Effector memory CD8-positive, alpha-beta T cell (primary cell): ENCODE measurements at regions not wholly inside any gene's neighbourhood (a gene's known extent, or its start where the extent isn't known, plus 50 kb on each side); places are given as distances from the start of the nearest gene placed in this dataset.

Source experiments
- ATAC-seq: fragments of 150-1000 bp; cut with Tn5 transposase; replicated peaks from 2 replicates; pipeline ENCODE4 v1.10.0; 2021; ENCODE audit warnings: mild to moderate bottlenecking, moderate library complexity
- DNase-seq, 3 experiments: peaks; one replicate each; pipeline ENCODE4 v3.0.0; 2021
- H3K27ac Mint-ChIP-seq, 2 donors: one replicate each; pipeline ENCODE4 v1.8.0; 2022; ENCODE audit warnings: mild to moderate bottlenecking in 2 of 2, mixed read lengths in 2 of 2, moderate library complexity in 2 of 2
- H3K27me3 Mint-ChIP-seq, 2 donors: one replicate each; pipeline ENCODE4 v1.8.0; 2022; ENCODE audit warnings: mixed read lengths in 2 of 2
- H3K36me3 Mint-ChIP-seq: one replicate; pipeline ENCODE4 v1.8.0; 2022; ENCODE audit warnings: mild to moderate bottlenecking, moderate library complexity, mixed read lengths; ENCODE audit not compliant: insufficient read depth
- H3K4me1 Mint-ChIP-seq, 2 donors: one replicate each; pipeline ENCODE4 v1.8.0; 2022; ENCODE audit warnings: low read depth in 2 of 2, mixed read lengths in 2 of 2
- H3K4me3 Mint-ChIP-seq, 2 donors: one replicate each; pipeline ENCODE4 v1.8.0; 2022; ENCODE audit warnings: mild to moderate bottlenecking in 2 of 2, mixed read lengths in 2 of 2, moderate library complexity in 2 of 2
- H3K9me3 Mint-ChIP-seq, 2 donors: one replicate each; pipeline ENCODE4 v1.8.0; 2022; ENCODE audit warnings: mixed read lengths in 2 of 2

- H3K9me3 Mint-ChIP-seq = no peaks in the 10 kb centered on the region
- DNase-seq (no peak), ATAC-seq (no peak)
- no peak overlapping the region for H3K27ac Mint-ChIP-seq
- peaks cover 6 to 25% of the 10 kb centered on the region in 2 donors for H3K27me3 Mint-ChIP-seq
- no peak overlapping the region for H3K4me3 Mint-ChIP-seq
- peaks cover 4% of the 10 kb centered on the region for H3K36me3 Mint-ChIP-seq
- H3K4me1 Mint-ChIP-seq = peaks cover 8 to 11% of the 10 kb centered on the region in 2 donors
These were observed 424.7 kb upstream of the MAF start for GRCh38 chr16:80025236-80025635.

- DNase-seq (no peak), ATAC-seq (no peak)
- no peaks in the 10 kb centered on the region for H3K9me3 Mint-ChIP-seq
- no peak overlapping the region for H3K27ac Mint-ChIP-seq
- H3K4me1 Mint-ChIP-seq = peaks cover 8 to 11% of the 10 kb centered on the region in 2 donors
- no peak overlapping the region for H3K4me3 Mint-ChIP-seq
- peaks cover 4% of the 10 kb centered on the region for H3K36me3 Mint-ChIP-seq
- peaks cover 2 to 26% of the 10 kb centered on the region in 2 donors for H3K27me3 Mint-ChIP-seq
These were observed 423.9 kb upstream of the MAF start for GRCh38 chr16:80024443-80024842.

- Mint-ChIP-seq H3K4me3 (no peak overlapping the region), H3K27me3 (peaks cover 0 to 25% of the 10 kb centered on the region in 2 donors), H3K36me3 (peaks cover 4% of the 10 kb centered on the region), H3K9me3 (no peaks in the 10 kb centered on the region), H3K27ac (no peak overlapping the region), H3K4me1 (peaks cover 8 to 11% of the 10 kb centered on the region in 2 donors)
- ATAC-seq (no peak), DNase-seq (no peak)
These were observed 423.3 kb upstream of the MAF start for GRCh38 chr16:80023865-80024264.

- no peak for ATAC-seq
- no peak for DNase-seq
- H3K4me1 Mint-ChIP-seq = no peaks in the 10 kb centered on the region
These were observed 418.9 kb upstream of the MAF start for GRCh38 chr16:80019395-80019794.

GRCh38 chr16:80018466-80018865 lies 417.9 kb upstream of the MAF start:
- DNase-seq (no peak), ATAC-seq (no peak)
- Mint-ChIP-seq H3K4me1 (no peaks in the 10 kb centered on the region), H3K36me3 (peaks cover 4% of the 10 kb centered on the region), H3K4me3 (no peak overlapping the region), H3K27me3 (peaks cover 5 to 26% of the 10 kb centered on the region in 2 donors), H3K27ac (no peak overlapping the region), H3K9me3 (no peaks in the 10 kb centered on the region)

More at GRCh38 chr16:80019395-80019794, 418.9 kb upstream of the MAF start:
- Mint-ChIP-seq H3K27ac (no peak overlapping the region), H3K9me3 (no peaks in the 10 kb centered on the region), H3K4me3 (no peak overlapping the region), H3K27me3 (peaks cover 5 to 21% of the 10 kb centered on the region in 2 donors), H3K36me3 (peaks cover 4% of the 10 kb centered on the region)

GRCh38 chr16:80016731-80017326 lies 416.3 kb upstream of the MAF start:
- DNase-seq (no peak), ATAC-seq (no peak)
- Mint-ChIP-seq H3K27ac (no peak overlapping the region), H3K9me3 (no peaks in the 10 kb centered on the region), H3K27me3 (peaks cover 5 to 23% of the 10 kb centered on the region in 2 donors), H3K4me1 (no peaks in the 10 kb centered on the region), H3K36me3 (no peaks in the 10 kb centered on the region), H3K4me3 (no peak overlapping the region)

- no peak for ATAC-seq
- H3K9me3 Mint-ChIP-seq = no peaks in the 10 kb centered on the region
- no peaks in the 10 kb centered on the region for H3K4me1 Mint-ChIP-seq
- no peaks in the 10 kb centered on the region for H3K36me3 Mint-ChIP-seq
- no peak overlapping the region for H3K4me3 Mint-ChIP-seq
- H3K27me3 Mint-ChIP-seq = peaks cover 8 to 21% of the 10 kb centered on the region in 2 donors
- H3K27ac Mint-ChIP-seq = no peak overlapping the region
- no peak for DNase-seq
These were observed 415.0 kb upstream of the MAF start for GRCh38 chr16:80015566-80015965.

- no peak overlapping the region for H3K27ac Mint-ChIP-seq
- no peaks in the 10 kb centered on the region for H3K9me3 Mint-ChIP-seq
- ATAC-seq (no peak), DNase-seq (no peak)
- no peaks in the 10 kb centered on the region for H3K4me1 Mint-ChIP-seq
- peaks cover 11 to 21% of the 10 kb centered on the region in 2 donors for H3K27me3 Mint-ChIP-seq
- no peaks in the 10 kb centered on the region for H3K36me3 Mint-ChIP-seq
- H3K4me3 Mint-ChIP-seq = no peak overlapping the region
These were observed 413.9 kb upstream of the MAF start for GRCh38 chr16:80014241-80014939.

- H3K4me1 Mint-ChIP-seq = no peaks in the 10 kb centered on the region
- DNase-seq (no peak), ATAC-seq (no peak)
- no peaks in the 10 kb centered on the region for H3K9me3 Mint-ChIP-seq
- H3K36me3 Mint-ChIP-seq = no peaks in the 10 kb centered on the region
- no peak overlapping the region for H3K27ac Mint-ChIP-seq
- no peak overlapping the region for H3K4me3 Mint-ChIP-seq
- H3K27me3 Mint-ChIP-seq = peaks cover 11 to 17% of the 10 kb centered on the region in 2 donors
These were observed 412.0 kb upstream of the MAF start for GRCh38 chr16:80012586-80012985.

- H3K36me3 Mint-ChIP-seq = no peaks in the 10 kb centered on the region
- H3K9me3 Mint-ChIP-seq = no peaks in the 10 kb centered on the region
- H3K27ac Mint-ChIP-seq = no peak overlapping the region
- DNase-seq (no peak), ATAC-seq (no peak)
- H3K4me3 Mint-ChIP-seq = no peak overlapping the region
- H3K4me1 Mint-ChIP-seq = no peaks in the 10 kb centered on the region
- H3K27me3 Mint-ChIP-seq = peaks cover 17 to 18% of the 10 kb centered on the region in 2 donors
These were observed 409.6 kb upstream of the MAF start for GRCh38 chr16:80009971-80010659.

GRCh38 chr16:80008857-80009256 lies 408.3 kb upstream of the MAF start:
- Mint-ChIP-seq H3K27ac (no peak overlapping the region), H3K4me1 (no peaks in the 10 kb centered on the region), H3K36me3 (no peaks in the 10 kb centered on the region), H3K27me3 (peaks cover 26% of the 10 kb centered on the region in 2 donors), H3K4me3 (no peak overlapping the region), H3K9me3 (no peaks in the 10 kb centered on the region)
- DNase-seq (no peak), ATAC-seq (no peak)

- Mint-ChIP-seq H3K27ac (no peak overlapping the region), H3K36me3 (no peaks in the 10 kb centered on the region), H3K27me3 (peaks cover 25 to 43% of the 10 kb centered on the region in 2 donors), H3K9me3 (no peaks in the 10 kb centered on the region), H3K4me3 (no peak overlapping the region), H3K4me1 (no peaks in the 10 kb centered on the region)
- ATAC-seq (no peak), DNase-seq (no peak)
These were observed 406.7 kb upstream of the MAF start for GRCh38 chr16:80007231-80007630.

GRCh38 chr16:80006241-80007215 lies 406.0 kb upstream of the MAF start:
- ATAC-seq (no peak), DNase-seq (no peak)
- Mint-ChIP-seq H3K4me1 (no peaks in the 10 kb centered on the region), H3K9me3 (no peaks in the 10 kb centered on the region), H3K27me3 (peaks cover 25 to 46% of the 10 kb centered on the region in 2 donors), H3K36me3 (no peaks in the 10 kb centered on the region), H3K27ac (no peak overlapping the region), H3K4me3 (no peak overlapping the region)
